Hematopoietic multipotent progenitor cell (in vitro differentiated cells): ENCODE measurements at regions not wholly inside any gene's neighbourhood (a gene's known extent, or its start where the extent isn't known, plus 50 kb on each side); places are given as distances from the start of the nearest gene placed in this dataset.

Experiments
- DNase-seq, 3 donors: peaks; one replicate each; pipeline ENCODE4 v3.0.0-alpha.2; 2011 to 2015; ENCODE audit warnings: low read depth in 2 of 3, low spot score in 2 of 3

DNA sequence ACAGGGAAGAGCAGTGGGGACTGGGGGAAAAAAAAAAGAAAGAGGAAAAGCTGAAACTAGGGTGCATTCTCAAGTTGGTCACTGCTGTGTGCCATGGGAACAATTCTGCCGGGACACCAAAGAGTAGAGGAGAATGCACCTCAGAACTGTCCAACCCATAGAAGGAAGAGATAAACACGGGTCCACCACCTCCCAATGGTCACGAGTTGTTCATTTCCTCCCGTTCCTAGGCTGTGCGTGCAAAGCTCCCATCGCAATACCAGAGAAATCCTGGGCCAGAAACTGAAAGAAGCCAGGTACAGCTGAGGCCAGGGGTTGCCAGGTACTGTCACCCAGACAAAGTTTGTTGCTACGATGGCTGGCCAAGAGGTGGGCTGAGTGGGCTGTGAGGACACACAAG lies 236.9 kb upstream of the ANKRD55 start:
- no peak for DNase-seq

DNA sequence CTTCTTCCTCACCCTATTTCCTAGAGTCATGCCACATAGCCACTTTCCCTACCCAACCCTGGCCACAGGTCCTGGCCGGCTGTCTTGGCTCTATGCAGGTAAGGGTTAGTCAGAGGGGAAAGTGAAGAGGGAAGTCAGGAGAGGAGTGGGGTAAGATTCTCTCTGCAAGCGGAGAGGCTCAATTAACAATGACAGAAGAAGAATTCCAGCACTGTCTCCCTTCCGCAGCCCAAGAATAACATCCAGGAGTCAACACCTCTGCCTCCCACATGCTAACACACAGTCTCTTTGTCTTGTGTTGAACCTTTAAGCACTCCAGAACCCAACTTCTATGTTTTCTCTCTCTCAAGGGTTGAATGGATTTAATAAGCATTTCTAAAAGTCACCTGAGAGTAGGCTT lies 235.1 kb upstream of the ANKRD55 start:
- DNase-seq: no peak

DNA sequence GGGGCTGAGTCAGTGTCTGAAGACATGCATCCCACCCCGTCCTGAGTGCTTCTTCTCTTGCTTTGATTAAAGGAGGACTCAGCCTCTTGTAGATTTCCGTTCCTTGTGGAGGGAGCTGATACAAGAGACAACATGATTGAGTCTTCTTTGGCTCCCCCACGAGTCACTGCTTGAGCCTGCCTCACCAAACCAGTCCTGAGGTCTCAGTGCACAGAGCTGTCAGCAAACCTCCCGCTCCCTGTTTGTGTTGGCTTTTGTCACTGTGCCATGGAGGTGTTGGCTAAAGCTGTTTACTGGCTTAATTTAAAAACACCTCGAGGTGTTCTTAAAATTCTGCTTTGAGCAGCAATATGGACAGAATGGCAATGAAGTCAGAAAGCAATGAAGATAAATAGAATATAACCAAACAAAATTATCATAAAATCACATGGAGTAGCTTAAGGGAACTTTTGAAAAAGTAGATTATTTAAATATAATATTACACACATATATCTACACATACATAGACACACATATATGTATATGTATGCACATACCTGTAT lies 234.1 kb upstream of the ANKRD55 start:
- DNase-seq: no peak

DNA sequence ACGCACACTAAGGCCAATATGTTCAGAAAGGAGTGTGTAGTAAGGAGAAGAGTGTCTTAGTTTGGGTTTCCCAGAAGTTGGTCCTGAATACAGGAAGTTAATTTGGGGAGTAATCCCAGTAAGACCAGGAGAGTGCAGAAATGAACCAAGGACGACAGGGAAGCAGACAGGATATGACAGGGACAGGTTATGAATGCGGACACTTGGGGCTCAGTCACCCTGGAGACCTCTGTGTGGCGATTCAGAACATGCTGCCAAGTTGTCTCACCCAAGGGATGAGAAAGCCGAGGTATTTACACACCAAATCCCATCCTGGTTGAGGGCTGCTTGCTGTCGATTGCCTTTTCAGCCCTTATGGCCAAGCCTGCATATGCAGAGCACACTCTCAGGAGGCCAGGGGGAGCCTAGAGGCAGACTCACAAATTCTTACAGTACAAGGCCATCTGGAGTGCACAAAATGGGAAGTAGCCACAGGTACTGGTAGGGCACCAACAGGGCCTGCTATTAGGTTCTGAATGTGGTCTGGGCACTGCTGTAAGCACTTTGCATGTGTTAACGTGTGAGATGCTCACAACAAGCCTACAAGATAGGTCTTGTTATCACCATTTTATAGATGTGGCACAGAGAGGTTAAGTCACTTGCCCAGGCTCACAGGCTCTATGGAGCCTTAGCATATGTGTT lies 233.1 kb upstream of the ANKRD55 start:
- DNase-seq: no peak

DNA sequence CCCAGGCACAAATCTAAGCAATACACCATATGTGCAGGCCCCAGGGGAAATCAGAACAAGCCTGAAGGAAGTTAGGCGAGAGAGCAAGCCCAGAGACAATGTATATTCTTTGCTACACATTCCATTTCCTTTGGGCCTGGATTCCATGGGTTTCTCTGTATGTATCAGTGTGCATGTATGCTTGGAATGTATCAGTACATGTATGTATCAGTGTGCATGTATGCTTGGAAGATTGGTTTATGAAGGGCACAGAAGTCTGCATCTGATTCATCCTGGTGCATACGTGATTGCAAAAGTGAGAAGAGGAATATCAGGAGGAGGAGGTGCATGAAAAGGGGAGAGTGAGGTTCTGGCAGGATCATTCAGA lies 232.6 kb upstream of the ANKRD55 start:
- no peak for DNase-seq

DNA sequence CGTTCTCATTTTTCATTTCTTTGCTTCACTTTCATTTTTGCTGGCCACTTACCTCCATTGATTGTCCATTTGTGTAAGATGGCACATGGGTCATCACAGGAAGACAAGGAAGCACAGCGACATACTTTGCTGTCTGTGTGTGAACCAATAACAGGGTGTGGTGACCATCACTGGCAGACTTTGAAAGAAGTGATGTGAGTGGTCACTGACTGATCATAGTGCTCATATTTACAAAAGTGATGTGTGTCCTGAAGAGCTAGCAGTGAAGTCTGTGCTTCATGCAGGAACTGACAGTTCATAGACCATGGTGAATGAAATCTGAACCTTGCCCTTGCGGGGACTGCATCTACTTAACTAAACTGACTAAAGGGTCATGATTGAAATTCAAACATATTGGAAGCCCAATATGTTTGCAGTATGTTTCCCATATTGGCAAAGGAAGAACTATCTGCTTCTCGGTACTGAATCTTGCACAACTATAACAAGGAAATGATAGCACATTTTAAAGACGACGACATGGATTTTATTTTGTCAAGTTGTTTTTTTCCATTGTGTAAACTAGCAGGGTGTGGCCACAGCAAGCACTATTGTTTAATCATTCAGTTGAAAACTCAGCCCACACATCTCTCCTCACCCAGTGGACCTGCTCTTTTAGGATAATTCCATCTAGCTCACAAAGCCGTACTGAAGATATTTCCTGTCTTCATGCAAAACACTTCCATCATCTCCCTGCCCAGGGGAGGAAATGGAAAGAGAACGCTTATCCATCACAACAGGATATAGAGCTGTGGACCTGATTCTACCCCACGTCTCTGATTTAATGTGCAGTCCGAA lies 232.0 kb upstream of the ANKRD55 start:
- DNase-seq: no peak

DNA sequence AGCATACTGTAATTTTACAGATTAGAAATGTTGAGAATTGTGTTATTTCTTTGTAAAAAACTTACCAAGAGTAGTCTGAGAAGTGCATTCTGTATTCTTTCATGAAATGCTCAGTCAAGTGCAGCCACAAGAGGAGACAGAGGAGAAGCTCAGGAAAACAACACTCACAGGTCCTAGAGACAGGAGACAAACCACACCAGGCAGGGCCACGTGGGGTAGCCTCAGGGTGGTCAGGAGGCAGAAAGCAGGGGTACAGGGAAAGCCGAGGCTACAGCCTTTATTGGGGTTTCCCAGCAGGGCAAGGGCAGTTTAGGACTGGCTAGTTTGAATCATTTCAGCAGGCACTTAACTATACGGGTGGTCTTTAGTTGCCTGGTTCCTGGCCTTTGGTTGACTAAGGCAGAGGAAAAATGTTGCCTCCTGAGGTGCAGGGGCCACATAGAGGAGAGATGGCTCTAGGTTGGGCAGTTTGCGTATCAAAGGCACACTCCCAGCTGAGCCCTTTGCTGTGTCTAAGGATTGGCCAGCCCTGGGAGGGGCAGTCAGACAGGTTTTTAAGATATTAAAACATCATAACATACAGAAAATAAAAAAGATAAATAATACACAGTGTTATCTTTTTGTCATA lies 230.9 kb upstream of the ANKRD55 start:
- no peak for DNase-seq

DNA sequence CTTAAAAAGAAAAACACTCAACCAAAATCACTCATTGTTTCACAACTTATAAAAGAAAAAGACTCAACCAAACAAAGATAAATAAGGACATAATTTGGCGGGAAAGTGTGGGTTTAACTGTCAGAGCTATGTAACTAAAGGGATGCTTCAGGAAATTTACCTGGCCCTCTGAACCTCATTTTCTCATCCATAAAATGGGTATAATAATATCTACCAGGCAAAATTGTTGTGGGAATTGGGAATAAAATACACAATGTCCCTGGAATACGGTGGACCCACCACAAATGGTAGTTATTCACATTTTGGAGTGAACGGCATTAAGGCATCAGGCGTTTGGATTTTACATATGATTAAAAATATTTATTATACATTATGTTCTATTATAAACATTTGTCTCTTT lies 228.5 kb upstream of the ANKRD55 start:
- no peak for DNase-seq

DNA sequence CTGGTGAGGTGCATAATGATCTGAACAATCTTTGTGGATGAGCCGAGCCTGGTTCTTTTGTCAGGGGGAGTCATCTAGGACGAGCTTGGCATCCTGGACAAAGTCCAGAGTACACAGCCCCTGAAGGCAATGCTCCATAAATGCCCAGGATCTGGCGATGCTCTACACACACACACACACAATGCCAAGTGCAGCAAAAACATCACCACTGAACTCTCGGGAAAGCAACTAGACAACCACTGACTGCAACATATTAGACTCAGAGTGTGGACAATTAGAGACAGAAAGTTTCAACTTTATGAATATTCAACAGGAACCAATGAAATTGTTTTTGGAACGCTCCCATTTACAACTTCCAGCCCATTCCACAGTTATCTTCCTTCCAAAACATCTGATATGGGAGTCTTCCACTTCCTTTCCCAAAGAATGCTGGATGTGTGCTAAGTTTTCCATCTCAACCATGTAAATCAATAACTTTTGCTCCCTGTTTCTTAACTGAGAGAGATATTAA lies 227.6 kb upstream of the ANKRD55 start:
- DNase-seq: no peak

DNA sequence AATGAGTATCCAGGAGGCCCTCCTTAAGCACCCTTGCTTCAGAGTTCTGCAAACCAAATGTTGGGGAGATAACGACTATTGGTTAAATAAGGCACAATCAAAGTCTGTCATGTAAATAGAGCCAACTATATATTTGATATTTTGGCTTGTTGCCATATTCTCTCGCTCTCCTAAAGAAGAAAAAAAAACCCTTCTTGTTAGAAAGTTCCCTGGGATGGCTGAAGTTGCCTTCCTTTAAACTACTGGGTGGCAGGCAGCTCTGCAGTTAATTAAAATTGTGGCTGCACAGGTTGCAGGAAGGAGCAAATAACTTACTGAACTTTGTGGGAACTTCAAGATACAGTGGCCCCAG lies 227.0 kb upstream of the ANKRD55 start:
- no peak for DNase-seq

DNA sequence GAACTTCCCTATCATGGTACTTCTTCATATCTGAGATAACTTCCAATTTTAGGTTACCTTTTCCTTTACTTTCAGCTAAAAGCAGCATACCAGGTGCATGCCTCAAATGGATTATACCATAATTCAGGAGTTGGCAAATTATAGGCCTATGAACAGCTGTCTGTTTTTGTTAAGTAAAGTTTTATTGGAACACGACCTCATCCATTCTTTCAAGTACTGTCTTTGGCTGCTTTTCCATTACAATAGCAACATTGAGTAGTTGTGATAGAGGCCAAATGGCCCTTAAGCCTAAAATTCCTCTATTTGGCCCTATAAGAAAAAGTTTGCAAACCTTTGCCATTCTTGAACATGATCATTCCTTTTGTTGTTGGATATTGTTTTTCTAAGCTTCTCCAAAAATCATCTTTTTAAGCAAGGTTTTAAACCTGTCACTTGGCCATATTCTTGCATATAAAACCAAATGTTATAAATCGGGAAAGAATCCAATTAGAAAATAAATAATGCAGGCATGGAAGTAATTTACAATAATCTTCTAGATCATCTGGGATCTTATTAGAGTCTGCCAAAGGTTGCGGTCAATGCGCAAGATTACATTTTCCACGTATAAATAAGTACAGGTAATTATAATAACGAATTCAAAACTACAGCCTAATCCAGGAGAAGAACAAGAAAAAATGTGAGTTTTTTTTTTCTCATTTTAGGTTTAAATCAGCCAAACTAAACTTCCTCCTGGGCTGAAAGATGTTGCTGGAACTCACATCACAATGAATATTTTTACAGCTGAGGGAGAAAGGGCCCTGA lies 226.5 kb upstream of the ANKRD55 start:
- DNase-seq: no peak

DNA sequence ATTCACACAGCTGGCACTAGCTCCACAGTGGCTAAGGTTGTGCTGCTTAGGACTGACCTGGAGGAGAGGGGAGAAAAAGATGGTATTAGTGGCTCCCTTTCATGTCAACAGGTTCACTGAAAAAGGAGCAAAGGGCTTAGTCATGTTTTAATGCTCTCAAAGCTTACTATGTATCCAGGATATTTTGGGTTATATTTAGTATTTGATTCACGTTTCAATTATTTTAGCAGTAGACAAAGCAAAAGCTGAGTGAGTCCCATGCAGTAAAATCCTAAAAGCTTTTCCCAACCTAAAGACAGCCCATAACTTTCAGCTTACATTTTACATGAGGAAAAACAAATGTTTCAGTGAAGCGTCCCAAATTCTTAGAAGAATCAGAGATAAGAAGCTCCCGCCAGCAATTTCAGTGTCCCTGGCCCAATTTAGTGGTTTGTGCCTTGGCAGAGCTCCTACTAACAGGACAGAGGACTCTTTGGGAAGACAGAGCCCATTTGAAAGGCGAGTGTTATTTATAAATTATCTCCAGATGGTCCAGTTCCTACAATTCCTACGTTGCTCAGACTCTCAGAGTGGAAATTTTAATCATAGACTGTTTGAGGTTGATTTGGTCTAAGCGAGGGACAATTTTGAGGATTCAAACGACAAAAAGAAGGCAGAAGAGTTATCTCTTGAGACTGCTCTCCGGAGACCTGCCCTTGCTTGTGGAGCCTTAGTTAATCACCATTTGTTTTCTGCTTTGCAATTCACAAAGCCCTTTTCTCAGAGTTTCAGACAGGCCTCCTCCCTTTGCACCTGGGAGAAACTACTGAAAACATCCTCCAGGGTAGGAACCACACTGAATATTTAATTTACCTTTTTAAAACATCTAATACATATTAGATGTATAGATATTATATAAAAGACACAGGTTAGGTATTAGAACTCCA lies 225.0 kb upstream of the ANKRD55 start:
- no peak for DNase-seq

DNA sequence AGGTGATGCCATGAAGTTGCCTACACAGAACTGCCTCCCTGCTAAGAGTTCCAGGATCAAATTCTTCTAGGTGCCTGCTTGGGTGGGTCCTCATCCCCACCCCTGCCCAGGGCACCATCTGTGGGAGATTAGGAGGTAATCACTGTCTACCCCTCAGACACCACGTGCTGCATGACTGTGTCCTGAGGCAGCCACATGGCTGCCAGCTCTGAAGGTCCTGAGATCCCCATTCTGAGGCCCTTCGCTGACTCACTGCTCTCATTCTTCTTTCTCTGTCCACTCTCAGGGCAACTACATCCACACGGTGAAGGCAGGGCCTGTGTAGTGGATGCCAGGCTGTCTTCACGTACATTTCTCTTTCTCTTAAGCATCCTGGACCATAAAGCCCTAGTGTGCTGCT lies 222.9 kb upstream of the ANKRD55 start:
- no peak for DNase-seq

DNA sequence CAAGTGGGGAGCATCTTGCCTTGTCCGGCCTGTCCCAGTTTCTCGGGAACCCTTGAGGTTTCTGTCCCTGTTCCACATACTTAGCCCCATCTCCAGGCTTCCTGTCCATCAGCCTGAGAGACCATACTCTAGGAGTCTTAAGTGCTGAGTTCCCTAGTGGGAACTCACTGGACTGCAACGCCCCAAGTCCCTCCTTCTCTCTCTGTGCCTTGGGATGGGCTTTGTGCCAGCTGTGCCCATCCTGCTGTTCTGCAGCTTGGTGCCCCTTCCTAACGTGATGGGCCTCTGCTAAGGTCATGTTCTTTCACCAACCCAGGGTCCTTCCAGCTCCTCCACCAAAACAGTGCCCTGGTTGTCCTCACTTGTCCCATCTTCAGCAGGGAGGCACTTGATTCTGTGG lies 222.3 kb upstream of the ANKRD55 start:
- DNase-seq: no peak

DNA sequence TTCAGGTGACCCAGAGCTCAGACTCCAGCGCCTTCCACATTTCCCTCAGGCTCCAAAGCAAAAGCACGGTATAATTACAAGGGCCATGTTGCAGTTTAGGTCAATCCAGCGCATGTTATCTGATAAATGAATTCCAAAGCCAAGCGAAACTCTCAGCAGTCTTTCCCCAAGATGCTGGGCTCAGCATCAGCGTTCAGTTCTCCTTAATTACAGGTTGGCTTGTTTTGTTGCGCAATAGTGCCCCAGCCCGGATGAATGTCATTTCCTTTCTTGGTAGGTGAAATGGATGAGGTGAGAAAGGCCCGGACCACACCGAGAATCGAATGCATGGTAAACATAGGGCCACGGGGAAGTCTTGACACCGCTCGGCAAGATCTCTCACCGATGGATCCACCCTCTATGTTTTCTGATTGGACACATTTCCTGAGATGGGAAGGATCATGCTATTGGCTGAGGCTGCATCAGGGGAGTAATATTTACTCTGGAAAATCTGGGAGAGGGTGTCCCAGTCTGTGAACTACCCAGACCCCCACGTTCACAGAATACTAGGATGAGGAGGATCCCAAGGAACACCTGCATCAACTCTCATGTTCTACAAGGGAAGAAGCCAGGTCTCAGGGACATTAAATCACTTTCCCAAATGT lies 221.2 kb upstream of the ANKRD55 start:
- DNase-seq: peak in 1 of 3 donors; percentile 6

DNA sequence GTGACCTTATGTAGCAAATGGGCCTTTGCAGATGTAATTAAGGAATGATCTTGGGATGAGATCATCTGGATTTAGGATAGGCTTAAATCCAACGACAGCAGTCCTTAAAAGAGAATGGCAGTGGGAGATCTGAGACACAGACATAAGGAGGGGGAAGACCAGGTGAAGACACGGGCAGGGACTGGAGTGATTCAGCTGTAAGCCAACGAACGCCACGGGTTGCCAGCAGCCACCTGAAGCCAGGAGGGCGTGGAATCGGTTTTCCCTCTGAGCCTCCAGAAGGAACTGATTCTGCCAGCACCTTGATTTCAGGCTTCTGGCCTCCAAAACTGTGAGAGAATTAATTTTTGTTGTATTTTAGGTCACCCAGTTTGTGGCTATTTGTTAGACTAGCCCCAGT lies 218.6 kb upstream of the ANKRD55 start:
- DNase-seq: no peak

DNA sequence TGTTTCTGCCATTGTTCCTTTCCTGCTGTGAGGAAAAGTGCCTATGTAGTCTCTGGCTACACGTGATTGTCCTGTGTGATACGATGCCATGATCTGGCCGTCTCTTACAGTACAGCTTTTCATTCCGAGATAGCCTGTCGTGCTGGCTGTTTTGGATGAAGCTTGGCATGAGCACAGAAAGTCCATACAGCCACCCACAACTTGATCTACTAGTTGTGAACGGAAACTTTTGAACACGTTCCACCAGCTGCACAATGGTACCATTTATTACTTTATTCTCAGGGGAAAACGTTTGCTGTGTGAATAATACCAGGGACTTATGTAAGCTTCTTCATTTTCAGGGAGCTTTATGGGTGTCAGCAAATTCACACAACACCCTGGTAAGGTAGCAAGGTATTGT lies 217.6 kb upstream of the ANKRD55 start:
- no peak for DNase-seq

DNA sequence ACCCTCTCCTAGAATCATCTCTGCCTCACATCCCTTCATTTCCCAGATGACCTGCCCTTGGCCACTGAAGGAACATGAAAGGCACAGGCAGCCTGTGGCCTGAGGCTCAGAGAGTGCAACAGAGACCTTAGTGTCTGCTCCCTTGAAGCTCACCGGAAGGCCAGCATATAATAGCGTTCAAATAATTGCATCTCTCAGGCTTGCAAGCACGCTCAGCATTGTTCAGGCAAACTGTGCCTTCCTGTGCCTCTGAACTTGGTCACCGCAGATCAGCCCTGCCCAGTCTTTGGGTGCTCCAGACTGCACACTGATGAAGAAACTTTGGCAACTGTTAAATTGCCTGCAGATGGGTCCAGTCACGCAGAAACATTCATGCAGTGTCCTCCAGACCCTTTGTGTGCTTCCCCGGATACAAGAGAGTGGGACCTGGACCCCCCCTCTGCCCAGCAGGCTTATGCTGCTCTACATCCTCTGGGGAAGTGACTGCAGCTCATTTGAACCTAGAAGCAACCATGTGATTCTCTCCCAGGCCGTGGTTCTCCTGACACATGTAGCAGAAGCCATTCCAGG lies 216.0 kb upstream of the ANKRD55 start:
- no peak for DNase-seq

DNA sequence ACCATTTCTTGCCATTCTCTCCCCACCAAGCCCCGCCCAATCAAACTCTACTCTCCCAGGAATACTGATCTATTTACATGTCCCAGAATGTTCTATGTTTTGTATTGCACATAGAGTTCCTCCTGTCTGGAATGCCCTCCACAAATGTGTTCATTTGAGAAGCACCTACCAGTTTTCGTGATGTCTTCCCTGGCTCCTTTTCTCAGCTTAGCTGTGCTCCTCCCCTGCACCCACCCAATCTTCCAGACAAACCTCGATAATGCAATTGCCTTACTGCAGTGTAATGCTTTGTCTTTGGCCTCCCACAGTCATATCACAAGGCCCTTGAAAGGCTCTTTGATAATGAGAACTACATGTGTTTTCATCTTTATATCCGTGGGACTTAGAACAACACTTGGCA lies 214.5 kb upstream of the ANKRD55 start:
- no peak for DNase-seq
